NCI-H1048 (cell line): ENCODE measurements at regions not wholly inside any gene's neighbourhood (a gene's known extent, or its start where the extent isn't known, plus 50 kb on each side); places are given as distances from the start of the nearest gene placed in this dataset.

Source experiments
- DNase-seq: peaks from one replicate; lab custom pipeline; 2025; lab: John Stamatoyannopoulos, UW

DNA sequence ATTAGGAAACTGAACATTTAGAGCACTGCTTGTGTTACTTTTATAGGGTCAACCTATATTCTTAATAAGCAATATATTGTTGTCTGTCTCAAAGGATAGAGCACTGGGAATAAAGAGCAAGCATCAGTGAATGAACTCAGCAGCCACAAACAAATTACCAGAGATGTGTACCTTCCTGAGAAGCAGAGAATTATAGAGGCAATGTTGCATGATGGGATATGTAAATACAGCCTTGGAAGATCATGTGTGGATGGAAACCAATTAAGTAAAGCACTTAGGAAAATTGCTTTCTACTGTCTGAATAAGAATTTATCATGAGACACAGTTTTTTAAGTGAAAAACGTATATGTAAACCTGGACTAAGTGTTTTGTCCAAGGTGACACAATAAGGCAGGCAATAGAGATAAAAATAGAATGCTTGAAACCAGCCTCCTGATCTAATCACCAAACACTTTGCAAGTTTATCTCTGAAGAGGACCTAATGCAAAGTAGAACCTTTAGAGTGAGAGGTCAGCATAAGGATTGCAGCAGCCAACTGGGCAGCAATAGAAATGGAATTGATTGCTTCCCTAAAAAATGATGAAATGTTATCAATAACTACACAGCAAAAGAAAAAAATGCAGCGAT, 848.0 kb downstream of the TUSC7 start:
- DNase-seq: no peak

DNA sequence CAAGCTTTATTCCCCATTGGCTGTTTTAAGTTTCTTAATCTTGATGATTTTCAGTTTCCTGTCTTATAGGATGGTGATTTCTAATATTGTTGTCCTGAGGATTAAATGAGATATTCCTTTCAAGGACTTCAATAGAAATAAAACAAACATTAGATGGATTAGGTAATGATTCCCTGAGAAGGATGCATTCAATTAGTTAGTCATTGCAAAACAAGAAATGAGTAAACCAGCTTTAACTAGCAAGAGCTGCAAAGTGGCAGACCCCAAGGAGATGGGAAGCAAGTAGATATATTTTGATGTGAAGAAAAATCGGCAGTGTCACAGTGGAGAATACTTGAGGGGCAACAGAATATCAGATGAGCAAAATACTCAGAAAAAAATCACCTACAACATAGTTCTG, 849.1 kb downstream of the TUSC7 start:
- DNase-seq: no peak

DNA sequence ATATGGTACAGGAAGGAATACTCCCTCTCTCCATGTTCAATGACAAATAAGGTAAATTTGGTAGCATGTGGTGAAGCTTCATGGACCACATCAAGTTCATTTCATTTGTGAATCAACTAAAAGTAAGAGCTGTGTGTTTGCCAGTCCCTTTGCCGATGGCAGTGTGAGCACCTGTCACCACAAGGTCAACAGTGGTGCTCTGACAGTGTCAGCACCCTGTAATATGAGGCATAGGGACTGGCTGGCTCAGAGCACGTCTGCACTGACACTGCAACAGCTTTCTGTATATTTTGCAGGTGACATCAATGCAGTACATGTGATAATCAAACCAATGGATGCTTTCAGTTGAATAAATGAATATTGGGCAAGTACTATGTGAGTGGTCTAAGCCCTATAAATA, 852.4 kb downstream of the TUSC7 start:
- DNase-seq: no peak

DNA sequence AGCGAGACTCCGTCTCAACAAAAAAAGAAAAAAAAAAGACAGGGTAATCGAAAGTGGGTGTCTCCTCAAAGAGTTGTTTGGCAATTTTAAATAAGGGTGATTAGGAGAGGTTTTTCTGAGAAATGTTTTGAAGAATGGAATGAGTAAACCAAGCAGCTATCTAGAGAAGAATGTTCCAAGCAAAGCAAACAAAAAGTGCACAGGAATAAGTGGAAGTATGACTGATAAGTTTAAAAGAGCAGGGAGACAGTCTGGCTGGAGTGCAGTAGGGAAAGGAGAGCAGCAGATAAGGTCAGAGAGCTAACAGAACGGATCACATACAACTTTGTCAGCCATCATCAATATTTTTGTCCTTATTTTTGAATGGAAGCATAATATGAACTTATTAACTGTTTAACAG, 853.5 kb downstream of the TUSC7 start:
- no peak for DNase-seq

DNA sequence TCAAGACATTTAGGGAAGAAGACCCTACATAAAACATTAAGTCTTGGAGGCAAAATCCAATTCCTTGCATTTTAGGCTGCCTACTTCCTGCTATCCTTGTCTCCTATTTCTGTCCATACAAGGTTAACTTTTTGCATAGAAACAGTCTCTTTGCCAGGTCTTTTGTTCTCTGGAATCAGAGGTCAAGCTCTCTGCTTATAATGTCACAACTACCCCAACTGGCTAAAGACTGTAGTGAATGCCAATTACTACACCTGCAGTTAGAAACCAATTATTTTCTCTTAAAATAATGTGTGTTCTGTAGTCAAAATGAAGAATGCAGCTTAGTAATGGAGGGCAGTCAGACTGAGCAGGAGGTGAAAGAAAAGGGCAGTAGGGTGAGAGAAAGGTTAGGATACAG, 856.2 kb downstream of the TUSC7 start:
- DNase-seq: no peak

DNA sequence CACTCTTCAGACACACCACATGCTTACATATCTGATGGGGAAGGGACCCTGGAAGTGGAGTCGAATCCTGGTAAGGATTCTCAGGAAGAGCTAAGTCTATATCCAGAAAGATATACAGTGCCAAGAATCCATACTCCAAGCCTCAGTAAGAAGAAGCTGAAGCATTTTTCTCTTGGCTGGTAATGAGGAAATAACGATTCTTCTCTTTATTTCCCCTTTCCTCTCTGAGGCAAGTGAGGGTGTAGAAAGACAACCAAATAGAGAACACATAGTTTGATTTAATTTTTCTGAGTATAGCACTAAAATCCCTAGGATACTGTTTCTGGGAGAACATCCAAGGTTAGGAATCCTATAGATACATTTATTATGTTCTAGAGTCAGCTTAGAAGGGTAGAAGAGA, 857.3 kb downstream of the TUSC7 start:
- DNase-seq: no peak

DNA sequence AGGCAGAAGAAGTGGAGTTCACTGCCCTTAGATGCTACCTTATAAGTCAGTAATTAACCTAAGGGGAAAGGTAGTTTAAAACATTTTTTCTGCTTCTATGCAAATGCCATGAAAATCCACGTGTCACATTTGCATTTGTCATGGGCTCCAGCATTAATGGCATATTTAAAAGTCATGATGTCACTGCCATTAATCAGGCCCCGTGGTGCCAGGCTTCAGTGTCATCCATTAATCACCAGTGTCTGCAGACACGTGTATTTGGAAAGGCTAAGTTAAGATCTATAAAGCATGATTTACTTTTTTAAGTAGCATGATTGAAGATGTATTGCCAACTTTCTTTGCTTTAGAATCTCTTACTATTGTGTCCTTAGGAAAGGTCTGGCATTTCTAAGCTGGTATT, 857.8 kb downstream of the TUSC7 start:
- DNase-seq: peak; percentile 30

DNA sequence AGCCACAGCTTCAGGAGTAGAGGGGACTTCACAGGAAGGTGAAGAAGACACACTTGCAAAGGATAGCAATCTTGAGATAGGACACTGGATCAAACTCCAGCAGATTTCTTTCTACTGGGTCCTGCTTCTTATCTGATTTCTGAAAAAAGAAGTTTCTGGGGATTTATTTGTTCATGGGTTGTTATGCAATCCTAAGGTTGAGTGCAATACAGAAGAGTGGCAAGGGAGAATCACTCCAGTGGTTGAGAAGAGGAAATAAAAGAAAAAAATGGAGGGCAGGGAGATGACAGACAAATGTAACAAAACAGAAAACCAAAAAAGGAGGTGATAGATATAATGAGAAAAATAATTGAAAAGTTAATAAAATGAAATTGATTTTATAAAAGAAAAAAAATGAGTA, 858.3 kb downstream of the TUSC7 start:
- DNase-seq: no peak

DNA sequence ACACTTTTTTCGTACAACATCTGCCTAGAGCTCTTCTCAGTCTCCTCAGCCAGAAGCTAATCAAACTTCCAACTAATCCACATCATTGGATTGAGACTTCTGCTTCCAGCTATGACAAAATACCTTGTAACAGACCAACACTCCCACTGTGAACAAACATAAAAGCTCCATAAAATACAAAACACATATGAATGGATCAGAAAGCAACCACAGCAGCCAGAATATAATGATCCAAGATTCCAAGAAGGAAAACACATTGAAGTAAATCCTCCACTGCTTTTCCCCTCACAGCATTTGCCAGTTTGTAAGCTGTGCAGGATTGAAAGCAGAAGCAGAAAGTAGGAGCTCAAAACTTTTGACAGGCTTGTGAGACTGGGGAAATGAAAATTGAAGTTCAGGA, 863.2 kb downstream of the TUSC7 start:
- DNase-seq: no peak

DNA sequence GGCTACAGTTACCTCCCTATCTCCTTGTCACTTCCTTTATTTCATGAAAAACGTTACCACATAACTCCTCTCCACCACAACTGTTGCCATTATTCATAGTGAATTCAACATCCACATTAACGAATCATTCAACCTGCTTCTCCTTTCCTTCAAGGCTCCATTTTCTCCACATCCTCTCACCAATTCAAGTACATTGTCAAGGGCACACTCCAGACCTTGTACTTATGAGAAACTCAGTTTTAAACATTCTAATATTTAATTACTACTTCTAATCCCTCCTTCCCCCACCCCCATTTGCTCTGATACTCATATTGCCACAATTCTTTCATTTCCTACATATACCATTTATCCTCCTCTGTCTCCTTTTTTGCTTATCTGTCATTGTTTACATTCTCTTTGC, 871.2 kb downstream of the TUSC7 start:
- no peak for DNase-seq

DNA sequence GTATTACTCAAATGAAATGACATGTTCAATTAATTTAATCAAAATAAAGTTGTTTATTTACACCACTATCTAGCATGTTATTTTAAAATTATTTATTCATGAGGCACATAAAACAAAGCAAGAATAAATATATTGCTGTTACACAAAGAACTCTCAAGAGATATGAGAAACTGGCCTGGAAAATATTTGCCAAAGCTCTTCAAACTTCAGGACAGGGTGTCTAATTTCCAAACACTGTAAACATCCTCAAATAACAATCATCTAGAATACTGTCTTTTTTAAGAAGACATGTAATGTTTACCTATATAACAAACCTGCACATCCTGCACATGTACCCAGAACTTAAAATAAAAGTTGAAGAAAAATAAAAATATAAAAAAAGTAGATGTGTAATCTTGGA, 876.6 kb downstream of the TUSC7 start:
- no peak for DNase-seq

DNA sequence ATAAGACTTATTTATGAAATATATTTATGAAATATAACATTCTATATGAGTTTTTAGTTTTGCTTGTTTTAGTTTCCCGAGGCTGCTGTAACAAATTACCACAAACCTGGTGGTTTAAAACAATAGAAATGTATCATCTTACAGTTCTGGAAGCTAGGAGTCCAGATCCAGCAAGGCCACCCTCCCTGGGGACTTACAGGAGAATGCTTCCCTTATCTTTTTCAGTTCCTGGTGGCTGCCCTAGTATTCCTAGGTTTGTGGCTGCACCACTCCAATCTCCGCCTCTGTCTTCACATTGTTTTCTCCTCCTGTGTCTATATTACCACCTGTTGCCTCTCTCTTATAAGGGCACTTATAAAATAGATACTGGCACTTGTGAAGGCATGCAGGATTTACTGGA, 877.8 kb downstream of the TUSC7 start:
- DNase-seq: no peak

DNA sequence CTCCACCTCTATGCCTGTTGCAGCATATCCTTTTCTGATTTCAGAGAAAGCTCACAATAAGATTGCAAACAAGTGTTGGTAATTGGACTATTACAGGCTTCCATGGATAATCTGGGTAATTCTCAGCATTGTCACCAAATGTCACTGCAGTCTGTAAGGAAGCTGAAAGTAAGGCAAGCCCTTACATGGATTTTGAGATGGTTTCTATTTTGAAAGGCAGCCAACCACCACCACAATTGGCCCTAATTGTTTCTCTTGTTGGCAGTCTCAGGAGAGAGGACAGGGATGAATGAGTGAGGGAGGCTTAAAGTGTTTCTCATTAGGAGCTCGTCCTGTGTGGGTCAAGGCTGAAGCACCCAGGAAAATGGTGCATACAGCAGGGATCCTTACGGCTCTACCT, 879.9 kb downstream of the TUSC7 start:
- DNase-seq: no peak

DNA sequence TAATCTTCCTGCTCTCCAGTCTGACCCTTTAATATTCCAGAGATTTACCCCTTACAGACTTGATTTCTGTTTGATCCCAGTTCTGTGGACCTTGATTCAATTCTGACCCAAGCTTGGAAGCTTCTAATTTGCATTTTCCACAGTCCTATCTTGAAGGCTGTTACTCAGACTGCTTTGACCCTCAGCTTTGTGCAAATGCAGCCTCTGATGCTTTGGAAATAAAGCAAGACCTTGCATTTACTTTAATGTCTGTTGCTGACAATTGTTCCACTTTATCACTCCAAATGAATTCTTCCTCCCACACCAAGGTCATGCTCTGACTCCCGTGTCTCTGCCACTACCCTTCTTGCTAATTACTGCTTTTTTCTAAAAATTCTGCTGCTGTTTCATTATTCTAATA, 886.0 kb downstream of the TUSC7 start:
- DNase-seq: no peak

DNA sequence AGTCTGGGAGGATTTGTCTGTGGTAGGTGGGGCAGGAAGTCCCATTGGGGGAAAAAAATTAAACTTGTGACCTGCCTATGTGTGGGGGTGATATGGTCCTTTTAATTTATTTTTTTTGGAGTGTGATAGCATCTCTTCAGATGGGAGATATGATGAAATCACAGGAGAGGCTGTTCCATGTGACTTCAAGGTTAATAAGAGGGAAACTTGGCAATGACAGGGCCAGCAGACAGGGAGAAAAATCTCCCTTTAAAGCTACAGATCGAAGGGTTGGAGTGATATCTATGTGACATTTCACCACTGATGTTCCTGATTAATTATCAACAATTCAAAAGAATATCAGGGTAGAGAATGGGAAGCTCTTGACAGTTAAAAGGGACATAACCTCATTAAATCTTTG, 886.9 kb downstream of the TUSC7 start:
- no peak for DNase-seq

DNA sequence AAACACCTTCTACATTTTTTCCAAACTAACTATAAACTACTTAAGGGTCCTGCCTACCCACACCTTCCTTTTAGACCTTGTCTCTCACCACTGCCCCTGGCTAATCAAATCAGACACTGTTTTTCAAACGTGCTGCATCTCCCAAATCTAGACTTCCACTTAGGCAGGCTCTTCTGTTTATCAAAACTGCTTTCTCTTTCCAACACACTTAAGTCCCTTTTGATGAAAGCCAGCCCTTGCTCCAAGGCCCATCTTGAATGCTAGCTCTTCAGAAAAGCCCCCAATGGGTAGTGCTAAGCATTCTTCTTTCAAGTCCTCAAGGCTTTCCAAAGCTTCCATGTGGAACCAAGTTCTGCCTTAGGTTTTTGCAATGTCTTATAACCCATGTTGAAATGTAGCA, 888.3 kb downstream of the TUSC7 start:
- no peak for DNase-seq

DNA sequence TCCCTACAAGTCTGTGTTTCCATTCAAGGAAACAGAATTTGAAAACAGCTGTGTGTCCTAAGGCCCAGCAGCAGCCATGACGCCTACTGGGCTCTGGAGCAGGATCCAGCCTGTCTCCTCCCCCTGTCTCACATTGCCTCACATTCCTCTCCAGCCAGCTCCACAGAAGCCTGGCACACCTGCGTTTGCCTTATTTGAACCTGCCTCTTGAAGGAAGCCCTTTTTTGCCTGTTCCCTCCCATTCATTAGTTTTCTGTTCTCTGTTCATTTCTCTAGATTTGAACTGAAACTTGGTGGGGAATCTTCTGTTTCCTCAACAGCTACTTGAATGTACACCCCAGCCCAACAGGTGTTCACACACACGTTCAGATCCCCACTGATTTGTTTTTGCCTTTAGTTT, 890.5 kb downstream of the TUSC7 start:
- DNase-seq: no peak

DNA sequence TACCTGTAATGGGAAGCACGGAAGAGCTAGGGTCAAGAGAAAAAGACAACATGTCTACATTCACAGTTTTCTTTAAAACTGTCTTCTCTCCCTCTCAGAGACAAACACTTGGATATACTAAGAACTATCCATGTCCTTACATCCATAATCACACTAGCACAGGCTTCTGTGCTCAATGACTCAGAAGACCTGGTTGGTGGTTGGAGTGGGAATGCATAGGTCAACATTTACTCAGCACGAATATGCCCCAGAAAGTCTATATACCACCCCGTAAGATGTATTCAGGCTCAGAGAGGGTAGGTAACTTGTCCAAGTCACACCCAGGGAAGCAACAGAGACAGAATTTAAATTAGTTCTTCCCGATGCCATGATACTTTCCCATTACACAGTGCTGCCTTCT, 891.1 kb downstream of the TUSC7 start:
- no peak for DNase-seq

DNA sequence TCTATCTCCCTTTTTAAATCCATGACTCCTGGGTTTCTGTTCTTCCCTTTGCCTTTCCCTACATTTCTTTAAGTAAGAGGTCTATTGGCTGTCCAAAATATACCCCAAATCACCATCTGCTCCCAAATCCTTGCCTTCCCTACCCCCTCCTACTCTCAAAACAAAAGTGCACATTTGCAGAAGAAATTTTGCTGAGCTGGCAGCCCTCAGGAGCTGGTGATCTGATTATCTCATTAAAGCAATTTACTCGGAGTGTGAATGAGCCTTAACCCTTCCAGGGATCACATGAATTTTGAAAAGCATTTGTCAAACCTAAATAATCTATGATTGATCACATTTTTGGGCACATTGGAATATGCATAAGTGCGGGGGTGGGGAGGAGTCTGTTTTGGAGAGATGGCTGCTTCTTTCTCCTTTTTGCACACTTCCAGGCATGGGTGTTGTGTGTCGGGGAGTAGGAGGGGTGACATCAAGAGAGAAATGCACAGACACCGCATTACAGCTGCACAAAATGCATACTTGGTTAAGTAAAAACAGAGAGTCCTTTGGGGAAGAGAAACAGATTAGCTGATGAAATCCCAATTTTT, 892.6 kb downstream of the TUSC7 start:
- DNase-seq: no peak

DNA sequence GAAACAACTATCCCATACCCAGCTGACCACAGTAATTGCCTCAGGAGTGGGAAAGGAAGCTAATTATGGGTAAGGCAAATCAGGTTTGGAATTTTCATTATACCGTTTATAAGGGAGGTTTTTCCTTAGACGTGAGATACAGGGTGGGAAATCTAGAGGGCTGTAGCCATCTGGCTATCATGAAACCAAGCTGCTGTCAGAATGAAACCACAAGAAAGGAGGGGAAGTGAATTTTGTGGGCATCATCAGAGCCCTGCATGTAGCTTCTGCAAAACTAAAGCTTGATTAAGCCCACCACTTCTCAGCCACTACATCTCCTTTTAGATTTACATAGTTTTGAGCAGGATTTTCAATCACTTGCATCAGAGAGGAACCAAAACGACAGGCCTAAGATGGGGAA, 893.5 kb downstream of the TUSC7 start:
- DNase-seq: no peak

DNA sequence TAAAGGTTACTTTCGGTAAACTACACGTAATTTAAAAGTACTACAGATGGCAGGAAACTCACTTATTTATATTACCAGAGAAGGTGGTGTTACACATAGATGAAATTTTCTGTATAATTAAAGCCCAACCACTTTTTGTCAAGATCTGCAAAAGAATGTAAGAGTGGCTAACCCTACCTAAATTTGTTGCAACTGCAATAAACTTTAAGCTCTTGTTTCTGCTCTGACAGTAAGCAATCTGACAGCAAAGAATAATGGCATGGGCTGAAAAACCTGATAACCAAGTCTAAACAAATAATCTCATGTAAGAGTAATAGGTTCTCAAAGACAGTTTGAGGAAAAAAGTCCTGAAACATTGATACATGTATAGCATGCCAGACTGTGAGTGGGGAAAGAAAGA, 897.3 kb downstream of the TUSC7 start:
- DNase-seq: no peak

DNA sequence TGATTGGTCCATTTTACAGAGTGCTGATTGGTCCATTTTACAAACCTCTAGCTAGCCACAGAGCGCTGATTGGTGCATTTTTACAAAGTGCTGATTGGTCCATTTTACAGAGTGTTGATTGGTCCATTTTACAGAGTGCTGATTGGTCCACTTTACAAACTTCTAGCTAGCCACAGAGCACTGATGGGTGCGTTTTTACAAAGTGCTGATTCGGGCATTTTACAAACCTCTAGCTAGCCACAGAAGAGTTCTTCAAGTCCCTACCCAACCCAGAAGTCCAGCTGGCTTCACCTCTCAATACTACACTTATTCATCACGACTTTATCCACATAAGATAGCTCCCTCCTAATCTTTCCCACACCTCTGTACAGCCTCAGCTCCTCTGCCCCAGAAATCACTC, 899.8 kb downstream of the TUSC7 start:
- DNase-seq: no peak

DNA sequence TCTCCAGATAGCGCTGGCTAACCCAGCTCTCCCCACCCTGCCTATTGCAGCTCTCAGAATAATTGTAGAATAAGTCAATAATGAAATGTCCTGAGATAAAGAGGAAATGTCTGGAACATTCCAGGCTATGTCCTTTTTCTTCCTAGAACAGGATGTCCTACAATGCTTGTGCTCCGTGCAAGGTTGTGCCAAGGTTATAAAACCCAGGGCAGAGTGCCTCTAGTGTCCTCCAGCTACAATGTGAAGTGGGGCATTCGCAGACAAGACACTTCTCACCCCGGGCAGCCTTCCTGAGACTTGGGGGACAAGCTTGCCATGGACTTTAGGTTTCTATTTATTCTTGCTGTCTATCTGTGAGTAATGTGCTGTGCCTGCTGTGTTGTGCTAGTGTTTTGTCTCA, 900.6 kb downstream of the TUSC7 start:
- no peak for DNase-seq

DNA sequence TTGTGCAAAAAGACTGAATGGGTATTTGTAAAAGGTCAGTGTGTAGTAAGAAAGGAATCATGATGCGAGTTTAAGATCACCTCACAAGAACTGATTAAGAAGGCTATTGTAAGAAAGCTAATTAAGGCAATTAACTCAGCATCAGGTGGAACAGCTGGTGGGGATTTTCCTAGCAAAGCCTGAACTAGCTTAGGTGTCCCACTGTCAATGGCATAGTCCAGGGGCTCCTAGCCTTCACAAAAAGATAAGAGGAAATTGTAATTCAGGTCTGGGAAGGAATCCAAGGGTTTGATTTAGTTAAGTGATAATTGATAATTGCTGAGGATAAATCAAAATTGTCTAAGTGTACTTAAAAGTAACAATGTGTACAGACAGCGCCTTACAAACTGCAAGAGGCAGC, 901.6 kb downstream of the TUSC7 start:
- DNase-seq: no peak

DNA sequence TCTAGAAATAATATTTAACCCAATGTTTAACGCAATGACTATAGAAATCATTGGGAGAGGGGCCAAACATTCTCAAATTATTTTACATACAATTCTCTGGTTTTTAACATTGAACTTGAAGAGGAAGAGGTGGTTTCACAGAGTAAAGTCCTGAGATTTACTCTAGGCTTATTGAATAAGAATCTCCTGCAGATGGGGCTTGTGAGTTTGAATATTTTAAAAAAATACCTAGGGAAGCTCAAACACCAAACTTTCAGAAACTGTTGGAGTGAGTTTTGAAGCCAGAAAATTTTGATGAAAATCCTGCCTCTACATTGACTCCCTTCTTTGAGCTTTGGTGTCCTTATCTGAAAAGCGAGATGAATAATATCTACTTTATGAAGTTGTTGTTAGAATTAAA, 906.6 kb downstream of the TUSC7 start:
- no peak for DNase-seq
